Loucy (cell line): ENCODE measurements at regions not wholly inside any gene's neighbourhood (a gene's known extent, or its start where the extent isn't known, plus 50 kb on each side); places are given as distances from the start of the nearest gene placed in this dataset.
"Not testable (repeated sequence)": the region's sequence is repeated elsewhere in the genome, so short reads cannot be mapped to it uniquely, and the experiment has no call there.

Source experiments
- H2AFZ ChIP-seq: fragments of 200-600 bp; sonication (generic); 2 replicates; pipeline ENCODE4 v1.6.0; 2016; ENCODE audit warnings: antibody characterized with exemption, mild to moderate bottlenecking, low read length, moderate library complexity
- H3F3A ChIP-seq: fragments of 200-600 bp; 2 replicates; pipeline ENCODE4 v1.6.0; 2016; ENCODE audit warnings: antibody characterized with exemption, low read depth, mild to moderate bottlenecking
- H3K27me3 ChIP-seq: fragments of 200-600 bp; sonication (generic); 2 replicates; pipeline ENCODE4 v1.6.1; 2014; ENCODE audit warnings: low read length, mild to moderate bottlenecking; ENCODE audit not compliant: insufficient read depth, poor library complexity, severe bottlenecking
- H3K36me3 ChIP-seq: fragments of 200-600 bp; sonication (generic); 2 replicates; pipeline ENCODE4 v1.6.1; 2016; ENCODE audit warnings: low read length; ENCODE audit not compliant: insufficient read depth
- H3K4me1 ChIP-seq: fragments of 200-600 bp; sonication (generic); 2 replicates; pipeline ENCODE4 v1.5.1; 2014; ENCODE audit warnings: low read length, mild to moderate bottlenecking; ENCODE audit not compliant: insufficient read depth, poor library complexity, severe bottlenecking
- H3K4me2 ChIP-seq: fragments of 200-600 bp; sonication (generic); 2 replicates; pipeline ENCODE4 v1.6.0; 2014; ENCODE audit warnings: antibody characterized with exemption, low read length, low read depth, mild to moderate bottlenecking; ENCODE audit not compliant: poor library complexity, severe bottlenecking
- H3K4me3 ChIP-seq: fragments of 200-600 bp; sonication (generic); 2 replicates; pipeline ENCODE4 v1.5.1; 2014; ENCODE audit warnings: low read length, mild to moderate bottlenecking, mixed read lengths; ENCODE audit not compliant: poor library complexity, severe bottlenecking
- H3K79me2 ChIP-seq: fragments of 200-600 bp; sonication (generic); 2 replicates; pipeline ENCODE4 v1.6.1; 2014; ENCODE audit warnings: low read length; ENCODE audit not compliant: insufficient read depth
- H3K9ac ChIP-seq: fragments of 200-600 bp; sonication (generic); 2 replicates; pipeline ENCODE4 v1.6.0; 2014; ENCODE audit warnings: mild to moderate bottlenecking, low read depth, low read length, moderate library complexity; ENCODE audit not compliant: poor library complexity, severe bottlenecking
- H3K9me2 ChIP-seq: fragments of 200-600 bp; sonication (generic); replicated peaks from 2 replicates; pipeline ENCODE4 v1.6.1; 2016; ENCODE audit warnings: low read depth, low read length, mixed read lengths
- H3K9me3 ChIP-seq: fragments of 200-600 bp; sonication (generic); 2 replicates; pipeline ENCODE4 v1.6.1; 2014; ENCODE audit warnings: mild to moderate bottlenecking, antibody characterized with exemption, low read length, low read depth; ENCODE audit not compliant: insufficient read depth
- H4K20me1 ChIP-seq: fragments of 200-600 bp; sonication (generic); 2 replicates; pipeline ENCODE4 v1.6.0; 2014; ENCODE audit warnings: antibody characterized with exemption, low read length, mild to moderate bottlenecking; ENCODE audit not compliant: insufficient read depth, poor library complexity, severe bottlenecking
- CTCF ChIP-seq: fragments of 200-600 bp; sonication (generic); conservative IDR thresholded peaks from 2 replicates; pipeline ENCODE4 v1.5.1; 2014; ENCODE audit warnings: mild to moderate bottlenecking, antibody characterized with exemption, low read length
- EZH2phosphoT487 ChIP-seq: fragments of 200-600 bp; IDR thresholded peaks from 2 replicates; pipeline ENCODE4 v1.6.1; 2018; ENCODE audit warnings: antibody characterized with exemption, mild to moderate bottlenecking, moderate library complexity, borderline replicate concordance

GRCh38 chr6:73980096-73980495 lies 284.1 kb downstream of the CD109 start:
- no peaks in the 10 kb centered on the region for H3F3A ChIP-seq
- TF ChIP-seq EZH2phosphoT487: no peak
- TF ChIP-seq CTCF: no peak
- no peaks in the 10 kb centered on the region for H3K79me2 ChIP-seq
- H3K9me3 ChIP-seq: no peaks in the 10 kb centered on the region
- no peak overlapping the region for H3K4me3 ChIP-seq
- H3K9ac ChIP-seq: no peak overlapping the region
- no peak overlapping the region for H2AFZ ChIP-seq
- no peak overlapping the region for H3K4me2 ChIP-seq
- H3K4me1 ChIP-seq: no peaks in the 10 kb centered on the region
- no peaks in the 10 kb centered on the region for H4K20me1 ChIP-seq
- no peaks in the 10 kb centered on the region for H3K27me3 ChIP-seq
- H3K9me2 ChIP-seq: no peaks in the 10 kb centered on the region
- no peaks in the 10 kb centered on the region for H3K36me3 ChIP-seq

- Histone ChIP-seq H3K9me3 (no peaks in the 10 kb centered on the region), H2AFZ (no peak overlapping the region), H3K4me3 (no peak overlapping the region), H3K36me3 (no peaks in the 10 kb centered on the region), H3K27me3 (no peaks in the 10 kb centered on the region), H3K9ac (no peak overlapping the region), H3K9me2 (no peaks in the 10 kb centered on the region), H4K20me1 (no peaks in the 10 kb centered on the region), H3F3A (no peaks in the 10 kb centered on the region), H3K4me2 (no peak overlapping the region), H3K79me2 (no peaks in the 10 kb centered on the region), H3K4me1 (no peaks in the 10 kb centered on the region)
- TF ChIP-seq CTCF: no peak
- TF ChIP-seq EZH2phosphoT487: no peak
Observed at GRCh38 chr6:73978330-73978729, 282.3 kb downstream of the CD109 start.

GRCh38 chr6:73972518-73972917 lies 276.5 kb downstream of the CD109 start:
- not testable (repeated sequence) for H3K4me2 ChIP-seq, H3K9me2 ChIP-seq, H3K4me1 ChIP-seq, H3K9me3 ChIP-seq, H3K4me3 ChIP-seq, H3K79me2 ChIP-seq, H3K9ac ChIP-seq, H3F3A ChIP-seq, H2AFZ ChIP-seq, H4K20me1 ChIP-seq, H3K27me3 ChIP-seq, H3K36me3 ChIP-seq
